Osteoblast (primary cell): ENCODE measurements at regions not wholly inside any gene's neighbourhood (a gene's known extent, or its start where the extent isn't known, plus 50 kb on each side); places are given as distances from the start of the nearest gene placed in this dataset.

Experiments
- DNase-seq: peaks from one replicate; pipeline ENCODE4 v3.0.0; 2011; ENCODE audit warnings: low spot score, mixed read lengths; ENCODE audit not compliant: insufficient read length; ENCODE audit errors: missing footprints
- H2AFZ ChIP-seq: 2 replicates; pipeline ENCODE4 v1.6.0; 2011; ENCODE audit warnings: mild to moderate bottlenecking, low read length
- H3K27ac ChIP-seq: 2 replicates; pipeline ENCODE4 v1.5.1; 2011; ENCODE audit warnings: mild to moderate bottlenecking, low read depth, low read length, moderate library complexity
- H3K27me3 ChIP-seq: 2 replicates; pipeline ENCODE4 v1.6.0; 2012; ENCODE audit warnings: mild to moderate bottlenecking, control low read depth, inconsistent platforms, low read length, moderate library complexity; ENCODE audit not compliant: insufficient read depth
- H3K36me3 ChIP-seq: 2 replicates; pipeline ENCODE4 v1.5.1; 2011; ENCODE audit warnings: mild to moderate bottlenecking, low read length, control low read depth, moderate library complexity; ENCODE audit not compliant: insufficient read depth
- H3K4me1 ChIP-seq: 2 replicates; pipeline ENCODE4 v1.5.1; 2011; ENCODE audit warnings: mild to moderate bottlenecking, low read length, control low read depth, moderate library complexity; ENCODE audit not compliant: insufficient read depth
- H3K4me2 ChIP-seq: 2 replicates; pipeline ENCODE4 v1.6.0; 2011; ENCODE audit warnings: mild to moderate bottlenecking, low read length; ENCODE audit not compliant: insufficient read depth
- H3K4me3 ChIP-seq: fragments of 200-600 bp; sonication (generic); 3 replicates; pipeline ENCODE4 v1.5.1; 2012; ENCODE audit warnings: mild to moderate bottlenecking, low read length, inconsistent platforms; ENCODE audit not compliant: insufficient read depth
- H3K79me2 ChIP-seq: 2 replicates; pipeline ENCODE4 v1.6.0; 2012; ENCODE audit warnings: mild to moderate bottlenecking, low read length, control low read depth, inconsistent platforms; ENCODE audit not compliant: insufficient read depth
- H3K9me3 ChIP-seq: 2 replicates; pipeline ENCODE4 v1.5.1; 2011; ENCODE audit warnings: low read depth, low read length, control low read depth
- H4K20me1 ChIP-seq: 2 replicates; pipeline ENCODE4 v1.6.0; 2012; ENCODE audit warnings: mild to moderate bottlenecking, low read length, control low read depth; ENCODE audit not compliant: insufficient read depth
- TF ChIP-seq, protein P1 (sequence below): IDR thresholded peaks from 2 replicates; pipeline ENCODE4 v1.5.1; 2011; ENCODE audit warnings: mild to moderate bottlenecking, low read depth, low read length, moderate library complexity; ENCODE audit errors: extremely low read depth

DNA sequence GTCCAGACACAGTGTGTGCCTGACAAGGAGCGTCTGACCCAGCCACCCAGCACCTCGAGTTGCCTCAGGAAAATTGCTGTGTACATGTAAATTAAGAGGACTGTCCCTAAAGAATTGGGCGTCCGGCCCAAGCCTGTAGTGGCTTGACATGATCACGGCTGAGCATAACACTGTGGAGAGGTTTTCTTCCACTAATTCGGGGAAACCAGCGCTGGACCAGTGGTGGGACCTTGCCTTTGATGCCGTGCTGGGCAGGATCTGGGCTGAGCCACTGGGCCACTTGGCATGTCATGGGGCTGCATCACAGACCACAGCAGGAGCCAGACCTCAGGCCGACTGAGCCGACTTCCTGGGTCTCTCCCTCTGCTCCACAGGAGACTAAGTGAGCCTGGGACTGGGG is 282.5 kb downstream of the GLRX3 start:
- Histone ChIP-seq H2AFZ (no peak overlapping the region), H3K27ac (no peak overlapping the region), H3K4me2 (no peak overlapping the region), H3K79me2 (no peaks in the 10 kb centered on the region), H3K9me3 (peaks cover 4% of the 10 kb centered on the region), H4K20me1 (no peaks in the 10 kb centered on the region), H3K27me3 (no peaks in the 10 kb centered on the region), H3K4me1 (no peaks in the 10 kb centered on the region), H3K4me3 (no peak overlapping the region), H3K36me3 (no peaks in the 10 kb centered on the region)
- TF ChIP-seq, protein P1, sequence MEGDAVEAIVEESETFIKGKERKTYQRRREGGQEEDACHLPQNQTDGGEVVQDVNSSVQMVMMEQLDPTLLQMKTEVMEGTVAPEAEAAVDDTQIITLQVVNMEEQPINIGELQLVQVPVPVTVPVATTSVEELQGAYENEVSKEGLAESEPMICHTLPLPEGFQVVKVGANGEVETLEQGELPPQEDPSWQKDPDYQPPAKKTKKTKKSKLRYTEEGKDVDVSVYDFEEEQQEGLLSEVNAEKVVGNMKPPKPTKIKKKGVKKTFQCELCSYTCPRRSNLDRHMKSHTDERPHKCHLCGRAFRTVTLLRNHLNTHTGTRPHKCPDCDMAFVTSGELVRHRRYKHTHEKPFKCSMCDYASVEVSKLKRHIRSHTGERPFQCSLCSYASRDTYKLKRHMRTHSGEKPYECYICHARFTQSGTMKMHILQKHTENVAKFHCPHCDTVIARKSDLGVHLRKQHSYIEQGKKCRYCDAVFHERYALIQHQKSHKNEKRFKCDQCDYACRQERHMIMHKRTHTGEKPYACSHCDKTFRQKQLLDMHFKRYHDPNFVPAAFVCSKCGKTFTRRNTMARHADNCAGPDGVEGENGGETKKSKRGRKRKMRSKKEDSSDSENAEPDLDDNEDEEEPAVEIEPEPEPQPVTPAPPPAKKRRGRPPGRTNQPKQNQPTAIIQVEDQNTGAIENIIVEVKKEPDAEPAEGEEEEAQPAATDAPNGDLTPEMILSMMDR = no peak
- no peak for DNase-seq

DNA sequence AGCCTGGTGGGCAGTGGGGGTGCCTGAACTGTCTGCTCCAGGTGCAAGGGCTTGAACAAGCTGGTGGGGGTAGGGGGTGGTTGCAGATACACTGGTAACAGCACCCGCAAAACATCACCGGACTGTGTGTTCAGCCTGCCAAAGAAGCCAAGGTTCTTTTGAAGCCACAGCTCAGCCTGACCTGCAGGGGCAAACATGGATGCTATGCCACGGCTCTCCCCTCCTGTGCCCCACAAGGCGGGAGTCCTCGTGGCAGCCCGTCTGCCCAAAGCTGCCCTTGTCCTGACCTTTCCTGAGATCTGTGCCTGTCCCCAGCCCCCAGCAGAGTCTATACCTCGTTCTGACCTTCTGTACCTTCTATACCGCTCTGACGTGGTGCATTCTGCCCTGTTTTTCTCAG is 285.7 kb downstream of the GLRX3 start:
- TF ChIP-seq, protein P1 = no peak
- peaks cover 4% of the 10 kb centered on the region for H3K9me3 ChIP-seq

DNA sequence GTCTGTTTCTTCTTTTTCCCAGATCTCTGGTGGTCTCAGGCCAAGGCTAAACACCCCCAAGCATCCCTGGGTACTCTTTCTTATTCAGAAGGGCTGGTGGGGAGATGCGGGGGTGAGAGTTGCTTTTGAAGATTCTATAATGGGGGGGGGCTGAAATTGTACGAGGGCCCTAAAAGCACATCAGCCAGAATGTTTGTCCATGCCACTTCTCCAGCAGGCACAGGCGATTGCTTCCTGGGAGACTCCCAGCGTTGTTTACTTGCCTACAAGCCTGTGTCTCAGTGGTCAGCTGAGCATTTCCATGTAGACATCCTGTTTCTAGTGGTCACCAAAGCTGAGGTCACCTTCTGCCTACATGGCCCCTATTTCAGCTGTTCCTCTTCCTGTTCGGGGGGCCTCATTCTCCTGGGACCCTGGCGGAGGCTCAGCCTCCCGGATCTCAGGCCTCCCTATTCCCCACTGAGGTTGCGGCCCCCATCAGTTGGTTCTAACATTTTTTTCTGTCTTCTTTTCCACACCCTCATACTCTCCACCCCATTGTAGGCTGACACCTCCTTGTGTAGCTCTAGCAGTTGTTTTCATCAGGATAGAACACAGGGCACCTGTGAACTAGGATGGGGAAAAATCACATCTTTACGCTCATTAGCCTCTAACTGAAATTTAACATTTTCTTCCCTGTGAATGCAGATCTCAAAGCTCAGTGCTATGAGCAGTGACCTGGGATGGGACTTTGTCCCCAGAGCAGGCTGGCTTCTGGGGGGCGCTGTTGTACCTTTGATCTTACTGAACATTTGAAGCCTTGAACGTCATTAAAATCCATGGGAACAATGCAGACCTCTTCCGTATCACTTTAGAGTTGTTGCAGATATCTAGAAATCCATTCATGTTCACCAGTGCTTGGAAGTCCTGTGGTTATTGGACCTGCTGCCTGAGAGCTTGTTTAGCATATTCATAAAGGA is 286.5 kb downstream of the GLRX3 start:
- no peaks in the 10 kb centered on the region for H3K36me3 ChIP-seq
- no peaks in the 10 kb centered on the region for H3K27me3 ChIP-seq
- no peaks in the 10 kb centered on the region for H4K20me1 ChIP-seq
- H3K4me1 ChIP-seq = no peaks in the 10 kb centered on the region
- H3K27ac ChIP-seq = no peak overlapping the region
- no peak overlapping the region for H3K4me2 ChIP-seq
- TF ChIP-seq, protein P1 = no peak
- H3K79me2 ChIP-seq = no peaks in the 10 kb centered on the region
- no peak overlapping the region for H3K4me3 ChIP-seq
- peaks cover 2% of the 10 kb centered on the region for H3K9me3 ChIP-seq
- H2AFZ ChIP-seq = no peak overlapping the region
- DNase-seq = no peak

More for the DNA sequence above, 285.7 kb downstream of the GLRX3 start:
- H3K4me2 ChIP-seq = no peak overlapping the region
- no peak overlapping the region for H3K27ac ChIP-seq
- H2AFZ ChIP-seq = no peak overlapping the region
- H3K27me3 ChIP-seq = no peaks in the 10 kb centered on the region
- H3K79me2 ChIP-seq = no peaks in the 10 kb centered on the region
- H3K4me1 ChIP-seq = no peaks in the 10 kb centered on the region
- H3K36me3 ChIP-seq = no peaks in the 10 kb centered on the region
- H3K4me3 ChIP-seq = no peak overlapping the region
- DNase-seq = no peak
- H4K20me1 ChIP-seq = no peaks in the 10 kb centered on the region
